ENCODE measurements at regions not wholly inside any gene's neighbourhood (a gene's known extent, or its start where the extent isn't known, plus 50 kb on each side); places are given as distances from the start of the nearest gene placed in this dataset.

DNA sequence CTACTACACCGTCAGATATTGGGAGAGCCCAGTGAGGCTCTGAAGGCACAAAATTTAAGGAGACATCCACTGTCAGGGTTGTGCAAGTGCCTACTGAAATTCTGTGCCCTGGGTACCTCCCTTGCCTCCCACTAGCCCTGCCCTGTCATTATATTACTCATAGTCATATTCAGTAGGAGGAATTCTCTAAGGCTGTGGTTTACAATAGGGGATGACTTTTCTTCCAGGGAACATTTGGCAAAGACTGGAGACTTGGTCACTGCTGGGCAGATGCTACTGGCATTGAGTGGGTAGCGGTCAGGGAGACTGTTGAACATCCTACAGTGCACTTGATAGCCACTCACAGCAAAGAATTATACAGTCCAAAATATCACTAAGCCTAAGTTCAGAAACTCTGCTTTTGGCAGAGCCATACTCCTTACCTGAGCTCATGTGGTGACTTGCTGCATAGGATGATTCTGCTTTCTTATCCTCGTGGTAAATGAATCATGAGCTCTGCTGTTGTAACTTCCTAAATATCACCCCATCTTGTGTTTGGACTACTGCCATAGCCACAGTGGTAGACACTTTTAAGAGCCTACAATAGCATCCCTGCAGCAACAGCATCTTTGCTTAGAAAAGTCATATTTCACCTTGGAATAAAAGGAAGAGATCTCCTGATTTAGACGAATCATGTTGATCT lies 563.4 kb upstream of the PLXNA2 start:
- DNase-seq: no peak

DNA sequence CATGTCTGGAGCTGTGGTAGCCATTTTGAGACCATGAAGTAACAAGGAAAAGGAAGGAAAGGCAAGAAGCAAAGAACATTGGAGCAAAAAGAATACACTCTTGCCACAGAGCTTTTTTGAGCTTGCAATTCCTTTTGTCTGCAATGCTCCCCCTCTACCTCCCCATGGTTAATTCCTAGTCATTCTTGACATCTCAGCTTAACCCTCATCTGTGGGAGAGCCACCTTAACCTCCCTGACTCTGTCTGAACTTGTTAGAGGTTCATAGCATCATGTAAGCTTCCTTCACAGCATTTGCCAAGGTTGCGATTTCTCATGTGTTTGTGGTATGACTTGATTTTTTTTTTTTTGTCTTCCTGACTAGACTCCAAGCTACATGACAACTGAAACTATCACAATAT lies 564.1 kb upstream of the PLXNA2 start:
- DNase-seq: no peak

DNA sequence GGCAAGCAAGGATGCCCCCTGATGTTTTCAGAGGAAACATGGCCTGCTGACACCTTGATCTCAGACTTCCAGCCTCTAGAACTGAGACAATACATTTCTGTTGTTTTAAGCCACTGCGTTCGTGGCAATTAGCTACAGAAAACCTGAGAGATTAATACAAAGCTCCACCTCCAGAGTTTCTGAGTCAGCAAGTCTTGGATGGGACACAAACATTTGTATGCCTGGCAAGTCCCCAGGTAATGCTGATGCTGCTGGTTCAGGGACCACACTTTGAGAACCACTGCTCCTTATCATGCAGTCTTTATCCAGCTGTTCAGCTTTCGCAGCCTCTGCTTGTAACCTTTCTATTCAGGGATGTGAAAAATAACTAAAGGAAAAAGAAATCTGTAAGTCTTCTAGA lies 565.7 kb upstream of the PLXNA2 start:
- DNase-seq: no peak

DNA sequence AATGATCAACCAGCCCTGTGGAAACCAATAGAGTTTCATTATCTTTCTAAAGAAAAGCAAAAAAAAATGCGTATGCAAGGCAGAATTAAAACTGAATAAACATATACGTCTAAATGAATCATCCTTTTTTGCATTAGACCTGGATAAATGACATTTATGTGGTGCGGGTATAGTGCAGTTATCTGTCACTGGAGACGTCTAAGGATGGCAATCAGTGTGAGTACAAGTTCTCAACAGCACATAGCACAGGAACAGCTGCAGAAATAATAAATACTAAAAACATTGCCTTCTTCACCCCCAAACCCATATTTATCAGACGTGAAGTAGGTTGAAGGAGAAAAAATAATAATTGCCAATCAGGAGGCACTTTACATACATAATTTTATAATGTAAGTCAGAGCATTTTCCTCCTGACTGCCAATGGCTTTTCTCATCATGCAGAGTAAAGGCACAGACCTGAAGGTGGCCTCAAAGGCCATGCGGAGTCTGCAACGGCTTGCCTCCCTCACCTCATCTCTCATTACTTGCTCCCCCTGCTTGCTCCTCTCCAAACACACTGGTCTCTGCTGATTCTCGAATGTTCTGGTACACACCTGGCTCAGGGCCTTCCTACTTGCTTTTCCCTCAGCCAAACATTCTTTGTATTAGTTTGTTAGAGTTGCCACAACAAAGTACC lies 574.7 kb upstream of the PLXNA2 start:
- no peak for DNase-seq

DNA sequence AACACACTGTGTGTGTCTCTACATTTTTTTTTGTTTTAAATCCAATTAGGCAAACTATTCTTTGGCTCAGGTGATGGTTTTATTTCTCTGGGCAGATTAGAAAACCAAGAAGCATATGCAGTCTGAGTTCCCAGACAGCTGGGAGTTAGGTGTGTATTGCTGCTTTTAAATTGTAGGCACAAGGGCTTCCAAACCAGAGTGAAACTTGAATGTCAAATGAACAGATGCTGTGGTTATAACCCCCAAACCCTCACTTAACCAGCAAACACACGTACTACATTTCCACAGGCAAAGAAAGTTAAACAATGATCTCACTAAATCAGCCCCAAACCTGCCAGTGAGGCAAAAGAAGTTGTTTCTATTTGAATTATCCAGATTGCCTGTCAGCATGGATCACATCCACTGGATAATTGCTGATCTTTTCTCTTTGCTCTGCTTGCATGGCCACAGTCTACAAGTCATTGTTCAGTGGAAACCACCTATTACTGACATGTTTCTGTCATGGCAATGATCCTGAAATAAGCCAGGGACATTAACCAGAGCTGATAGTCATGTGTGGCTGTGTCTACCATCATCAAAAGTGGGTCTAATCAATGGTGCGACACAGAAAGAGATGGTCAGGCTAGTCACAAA lies 576.5 kb upstream of the PLXNA2 start:
- DNase-seq: no peak

DNA sequence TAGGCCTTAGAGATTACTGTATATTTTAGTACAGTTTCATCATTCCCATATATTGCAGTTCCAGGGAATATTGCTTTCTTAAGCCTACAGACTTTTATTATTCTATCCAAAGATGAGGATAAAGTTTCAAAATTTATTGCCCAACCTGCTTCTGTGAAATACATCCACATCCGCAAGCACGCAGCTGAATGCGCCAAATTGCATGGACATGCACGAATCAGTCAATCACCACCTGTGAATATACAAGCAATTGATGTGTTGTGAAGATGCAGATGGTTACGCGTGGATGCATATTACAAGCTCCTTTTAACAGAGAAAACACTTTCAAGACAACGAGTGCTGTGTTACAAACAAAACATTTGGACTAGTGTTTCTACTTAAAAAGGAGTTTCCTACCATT lies 577.8 kb upstream of the PLXNA2 start:
- no peak for DNase-seq

DNA sequence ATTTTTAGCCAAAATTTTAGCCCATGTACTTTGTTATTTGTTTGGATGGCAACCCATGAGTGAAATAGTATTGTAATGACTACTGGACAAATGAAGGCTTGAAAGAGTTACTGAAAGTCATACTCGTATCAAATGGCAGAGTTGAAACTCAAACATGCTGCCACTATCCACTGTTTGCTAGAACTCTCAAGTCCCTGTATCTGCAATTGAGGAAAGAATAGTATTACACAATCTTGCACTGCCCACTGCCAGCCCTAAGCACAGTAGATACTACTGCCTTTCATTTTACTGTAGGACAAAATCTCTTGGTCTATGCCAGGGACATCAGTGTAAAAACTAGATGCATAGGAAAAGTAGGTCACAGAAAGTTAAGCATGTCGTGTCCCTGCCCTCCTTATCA lies 581.1 kb upstream of the PLXNA2 start:
- DNase-seq: no peak

DNA sequence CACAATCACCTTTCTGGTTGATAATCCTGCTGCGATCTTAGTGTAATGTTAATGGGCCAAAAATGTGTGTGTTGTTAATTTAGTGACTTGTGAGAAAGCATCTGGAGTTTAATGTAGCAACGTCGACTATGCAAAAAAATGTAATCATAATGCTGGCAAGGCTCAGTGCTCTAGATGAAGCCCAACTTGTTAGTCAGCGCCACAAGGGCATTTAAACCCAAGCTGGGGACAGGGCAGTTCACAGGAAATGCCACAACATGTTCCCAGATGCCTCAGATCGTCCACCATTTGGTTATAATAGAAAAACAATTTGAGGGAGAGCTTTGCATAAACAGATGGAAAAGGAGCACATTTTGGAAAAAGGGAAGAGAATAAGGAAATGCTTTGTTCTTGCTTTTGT lies 585.4 kb upstream of the PLXNA2 start:
- DNase-seq: no peak

DNA sequence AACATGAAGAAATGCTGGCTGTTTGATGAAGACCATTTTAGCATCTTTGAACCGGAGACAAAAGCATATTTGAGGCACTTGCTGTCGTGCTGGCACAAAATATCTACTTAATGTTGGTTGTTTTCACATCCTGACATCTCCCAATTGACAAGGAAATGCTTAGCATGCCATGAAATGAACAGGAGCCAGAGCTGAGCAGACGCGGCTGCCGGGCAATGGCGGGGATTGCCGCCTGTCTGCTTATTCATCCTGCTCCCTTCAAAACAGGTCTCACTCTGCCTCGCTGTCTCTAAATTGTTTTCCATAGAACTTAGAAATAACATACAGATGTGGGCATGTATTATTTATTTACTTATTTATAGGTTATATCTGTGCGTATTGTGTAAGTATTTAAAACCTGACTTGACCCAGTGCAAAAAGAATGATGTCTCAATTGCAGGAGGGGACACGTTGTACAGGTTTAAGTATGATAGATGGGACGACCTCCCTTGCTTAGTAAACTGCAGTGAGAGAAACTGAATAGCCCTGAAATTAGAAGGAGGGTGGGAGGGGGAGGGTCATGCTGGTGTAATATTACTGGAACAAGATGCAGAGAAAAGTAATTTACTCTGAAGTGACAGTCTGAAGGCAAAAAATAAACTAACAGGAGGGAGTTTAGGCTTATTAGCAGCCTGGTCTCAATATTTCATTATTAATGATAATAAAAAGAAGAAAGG lies 590.4 kb upstream of the PLXNA2 start:
- no peak for DNase-seq

DNA sequence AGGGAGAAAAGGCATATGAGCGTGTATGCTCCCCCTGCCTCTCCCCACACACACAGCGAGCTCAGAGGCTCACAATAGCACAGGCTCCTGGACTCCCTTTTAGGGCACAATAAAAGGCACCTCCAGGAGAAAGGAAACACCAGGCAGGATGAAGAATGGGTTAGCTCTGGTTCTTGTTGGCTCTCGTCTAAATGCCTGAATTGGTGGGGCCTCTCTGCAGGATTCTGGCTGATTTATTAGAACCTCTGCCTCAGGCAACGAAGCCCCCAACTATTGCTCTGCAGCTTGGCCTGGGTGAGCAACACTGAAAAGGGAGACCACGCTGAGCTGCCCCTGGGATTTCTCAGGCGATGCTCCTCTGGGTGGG lies 590.9 kb upstream of the PLXNA2 start:
- DNase-seq: no peak

DNA sequence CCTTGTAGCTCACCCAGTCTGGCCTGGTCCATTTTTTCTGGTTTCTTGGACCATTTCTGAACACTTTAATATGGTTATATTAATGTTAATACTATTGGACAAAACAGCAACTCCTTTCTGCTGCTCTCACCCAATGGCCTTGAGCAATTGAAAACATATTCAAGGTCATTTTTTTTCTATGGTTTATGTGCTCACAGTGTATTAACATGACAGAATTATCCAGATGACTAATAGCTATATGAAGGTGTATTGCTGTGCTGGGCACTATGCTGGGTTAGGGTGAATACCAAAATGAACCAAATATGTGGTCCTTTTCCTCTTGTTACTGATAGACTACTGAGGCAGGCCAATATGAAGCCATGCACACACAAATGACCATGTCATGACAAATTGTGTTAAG lies 591.6 kb upstream of the PLXNA2 start:
- DNase-seq: no peak

DNA sequence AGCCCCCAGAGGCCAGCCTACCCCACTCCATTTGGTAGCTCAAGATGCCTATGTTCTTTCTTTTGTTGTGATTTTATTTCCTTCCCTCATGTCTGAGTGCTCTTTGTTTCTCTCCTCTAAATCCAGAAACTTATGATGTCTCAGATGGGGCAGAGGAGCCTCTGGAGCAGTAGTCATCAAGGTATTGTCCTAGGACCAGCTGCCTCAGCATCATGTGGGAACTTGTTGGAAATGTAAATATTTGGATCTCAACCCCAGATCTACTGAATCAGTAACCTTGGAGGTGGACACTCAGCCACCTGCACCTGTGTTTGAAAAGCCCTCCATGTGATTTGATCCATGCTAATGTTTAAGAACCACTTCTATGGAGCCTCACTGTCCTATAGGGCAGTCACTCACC lies 593.1 kb upstream of the PLXNA2 start:
- no peak for DNase-seq

DNA sequence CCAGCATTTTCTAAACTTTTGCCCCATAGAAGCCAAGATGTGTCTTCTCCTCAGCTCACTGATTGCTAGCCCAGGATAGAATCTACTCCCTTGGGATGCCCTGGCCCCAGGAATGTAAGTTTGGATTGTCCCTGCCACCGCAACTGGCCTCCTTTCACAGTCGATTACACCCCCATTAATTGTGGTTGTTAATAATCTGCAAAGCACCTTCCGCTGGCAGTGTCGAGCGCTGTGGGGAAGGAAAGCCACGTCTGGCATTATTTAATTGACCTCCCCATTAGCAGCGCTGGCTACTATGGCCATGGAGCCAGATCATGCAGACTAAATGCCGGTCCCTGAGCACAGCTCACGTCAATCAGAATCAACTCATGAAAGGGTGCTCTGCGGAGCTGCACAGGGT lies 597.3 kb upstream of the PLXNA2 start:
- DNase-seq: no peak

DNA sequence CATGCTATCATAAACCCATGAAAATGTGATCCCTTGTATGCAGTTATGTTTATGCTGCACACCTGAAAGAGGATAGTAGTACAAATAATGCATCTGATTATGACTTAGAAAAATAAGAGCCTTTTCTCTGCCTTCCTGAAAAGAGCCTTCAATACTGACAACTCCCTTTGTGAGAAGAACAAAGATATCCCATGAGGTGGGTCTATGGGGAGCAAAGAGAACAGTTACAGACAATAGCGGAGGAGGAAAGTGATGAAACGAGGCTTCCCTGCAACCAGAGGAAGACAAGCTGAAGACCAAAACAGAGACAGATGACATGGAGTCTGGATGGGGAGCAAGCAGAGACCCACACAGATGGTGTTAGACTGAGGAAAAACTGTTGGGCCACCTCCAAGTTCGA lies 598.3 kb upstream of the PLXNA2 start:
- DNase-seq: no peak

DNA sequence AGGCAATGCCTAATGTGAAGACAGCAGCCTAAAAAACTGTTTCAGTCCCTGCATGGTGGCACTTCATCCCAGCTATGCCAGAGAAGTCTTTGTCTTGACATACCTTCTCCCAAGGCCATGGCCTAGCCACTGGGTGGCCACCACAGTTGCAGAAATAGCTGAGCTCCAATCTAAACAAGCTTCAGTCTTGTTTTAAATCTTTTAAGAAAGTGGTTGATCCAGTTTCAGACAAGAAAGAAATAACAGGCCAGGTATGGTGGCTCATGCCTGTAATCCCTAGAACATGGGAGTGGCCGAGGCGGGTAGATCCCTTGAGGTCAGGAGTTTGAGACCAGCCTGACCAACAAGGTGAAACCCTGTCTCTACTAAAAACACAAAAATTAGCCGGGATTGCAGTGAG lies 600.0 kb upstream of the PLXNA2 start:
- no peak for DNase-seq

DNA sequence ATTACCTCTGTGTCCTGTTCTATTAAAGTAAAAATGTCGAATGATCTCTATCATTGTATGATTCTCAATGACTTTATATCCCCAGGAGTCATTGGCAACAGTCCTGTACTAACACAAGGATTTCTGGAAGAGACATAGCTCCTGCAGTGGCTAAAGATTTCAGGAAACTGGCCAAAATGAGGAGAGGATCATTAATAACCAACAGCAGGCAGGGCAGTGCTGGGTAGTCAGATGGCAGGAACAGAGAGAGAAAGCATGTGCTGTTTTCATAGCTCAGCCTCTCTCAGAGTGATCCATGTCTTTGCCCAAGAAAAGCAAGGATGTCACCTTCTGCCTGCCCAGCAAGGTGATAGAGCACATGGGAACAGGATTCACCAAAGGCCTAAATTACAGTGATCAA lies 604.7 kb upstream of the PLXNA2 start:
- no peak for DNase-seq

DNA sequence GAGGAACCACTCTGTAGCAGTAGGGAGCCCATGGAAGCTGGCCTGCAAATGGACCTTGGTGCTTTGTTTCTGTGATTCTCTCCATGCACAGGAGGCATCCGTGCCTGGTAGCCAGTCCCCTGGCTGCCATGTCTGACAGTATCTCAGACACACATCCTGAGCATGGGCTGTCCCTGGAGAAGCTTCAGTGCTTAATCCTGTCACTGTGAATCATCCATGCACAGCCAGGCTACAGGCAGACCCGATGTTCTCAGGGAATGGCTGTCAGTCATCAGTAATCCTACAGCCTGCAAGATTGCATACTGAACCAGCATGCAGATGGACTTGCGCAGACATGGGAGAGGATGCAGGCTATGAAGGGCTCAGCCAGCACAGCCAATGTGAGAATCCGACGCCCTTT lies 606.3 kb upstream of the PLXNA2 start:
- DNase-seq: no peak

DNA sequence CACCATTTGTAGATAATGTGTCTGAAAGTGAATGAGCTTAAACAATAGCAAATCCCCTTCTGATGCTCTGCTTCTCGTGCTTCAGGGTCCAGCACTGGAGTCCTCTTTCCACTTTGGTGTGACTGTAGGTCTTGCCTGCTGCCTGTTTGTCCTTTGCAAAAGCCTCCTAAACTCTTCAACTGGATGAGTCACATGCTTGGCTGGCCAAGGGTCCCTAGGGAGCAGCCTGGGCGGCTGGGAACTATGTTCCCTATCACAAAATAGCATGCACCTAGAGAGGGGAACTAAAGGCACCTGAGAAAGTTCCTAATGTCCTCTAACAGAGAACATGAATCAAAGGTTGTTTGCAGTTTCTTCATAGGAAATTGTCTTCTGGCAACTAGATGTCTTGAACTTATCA lies 607.2 kb upstream of the PLXNA2 start:
- no peak for DNase-seq

DNA sequence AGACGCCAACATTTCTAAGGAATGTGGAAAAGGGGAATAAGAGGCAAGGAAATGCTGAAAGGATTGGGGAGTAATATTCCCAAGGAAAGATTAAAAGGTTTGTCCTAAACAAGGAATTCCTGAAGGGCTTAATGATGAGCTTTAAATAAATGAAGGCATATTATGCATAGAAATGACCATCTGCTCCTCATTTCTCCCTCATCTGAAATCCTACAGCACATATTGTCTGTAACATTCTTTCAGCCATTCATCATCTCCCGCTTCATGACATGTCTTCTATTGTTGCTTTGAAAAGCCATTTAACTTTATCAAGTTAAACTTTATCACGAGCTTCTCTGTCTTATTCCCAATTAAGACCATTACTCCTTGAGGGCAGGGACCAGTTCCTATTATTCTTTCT lies 608.7 kb upstream of the PLXNA2 start:
- DNase-seq: no peak

DNA sequence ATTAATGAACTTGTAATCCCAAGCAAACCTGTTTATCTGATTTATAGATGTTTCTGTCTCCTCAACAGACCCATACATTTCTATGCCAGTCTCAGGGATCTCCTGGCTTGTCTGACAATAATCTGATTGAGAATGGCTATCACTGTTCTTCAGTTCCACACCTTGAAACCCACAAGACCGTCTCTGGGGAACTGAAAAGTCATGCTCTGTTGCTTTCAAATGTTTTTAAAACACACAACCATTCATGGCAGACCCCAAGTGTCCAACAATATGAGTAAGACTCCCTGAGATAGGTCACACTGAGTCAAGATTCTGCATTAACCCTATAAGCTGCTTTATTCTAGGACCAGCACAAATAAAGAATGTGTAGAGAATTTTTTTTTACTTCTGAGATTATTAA lies 611.2 kb upstream of the PLXNA2 start:
- DNase-seq: no peak

DNA sequence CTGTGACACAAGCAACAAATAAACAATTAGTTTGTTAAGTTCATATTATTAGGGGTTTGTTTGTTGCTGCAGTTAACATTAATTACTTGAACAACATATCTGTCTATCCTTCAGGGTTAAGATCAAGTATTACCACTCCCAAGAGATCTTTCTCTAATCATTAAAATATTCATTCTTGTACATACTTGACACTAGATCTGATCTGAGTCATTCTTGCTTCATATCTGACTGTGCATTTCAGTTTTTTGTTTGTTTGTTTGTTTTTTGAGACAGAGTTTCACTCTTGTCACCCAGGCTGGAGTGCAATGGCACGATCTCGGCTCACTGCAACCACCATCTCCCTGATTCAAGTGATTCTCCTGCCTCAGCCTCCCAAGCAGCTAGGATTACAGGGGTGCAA lies 613.3 kb upstream of the PLXNA2 start:
- no peak for DNase-seq

DNA sequence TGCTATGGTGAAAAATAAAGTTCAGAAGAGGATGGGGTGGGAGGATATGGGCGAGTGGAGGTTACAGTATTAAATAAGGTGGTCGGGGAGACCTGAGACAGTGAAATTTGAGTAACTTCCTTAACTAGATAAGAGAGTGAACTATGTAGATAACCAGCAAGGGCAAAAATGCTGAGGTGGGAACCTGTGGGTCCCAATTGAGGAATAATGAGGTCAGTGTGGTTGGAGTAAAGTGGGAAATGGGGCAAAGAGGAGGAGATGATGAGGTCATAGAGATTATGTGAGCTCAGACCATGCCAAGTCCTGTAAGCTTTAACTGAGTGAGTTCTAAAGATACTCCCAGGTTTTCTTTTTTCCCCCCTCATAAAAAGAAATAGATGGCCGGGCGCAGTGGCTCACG lies 614.6 kb upstream of the PLXNA2 start:
- no peak for DNase-seq

DNA sequence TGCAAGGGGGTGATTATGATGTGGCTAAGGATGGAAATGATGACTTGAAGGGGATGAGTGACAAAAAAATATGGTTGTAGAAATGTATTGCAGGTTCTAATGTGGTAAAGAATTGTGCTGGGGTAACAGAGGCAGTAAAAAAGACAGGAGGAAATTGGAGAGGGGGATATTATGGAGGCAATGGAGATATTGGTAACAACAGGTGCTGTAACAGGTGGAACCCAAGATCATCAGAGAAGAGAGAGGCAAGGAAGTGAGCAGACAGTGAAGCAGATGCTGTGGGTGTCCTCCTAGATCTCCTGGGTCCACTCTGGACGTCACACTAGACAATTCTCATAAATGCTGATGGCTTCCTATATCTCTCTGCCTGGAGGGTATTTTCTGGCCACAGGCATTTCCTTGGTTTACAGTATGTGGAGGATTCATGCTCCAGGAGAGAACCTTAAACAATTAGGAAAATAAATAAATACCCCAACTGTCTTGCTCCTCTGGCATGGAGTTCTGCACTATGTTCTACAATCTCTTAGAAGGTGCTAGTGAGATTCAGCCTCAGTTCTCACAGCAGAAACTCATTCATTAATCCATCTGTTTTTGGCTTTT lies 620.3 kb upstream of the PLXNA2 start:
- no peak for DNase-seq

All from activated gamma-delta T cell treated with Interleukin-2 at 50 U/mL for 16 hours (primary cell).